ENCODE measurements at regions not wholly inside any gene's neighbourhood (a gene's known extent, or its start where the extent isn't known, plus 50 kb on each side); places are given as distances from the start of the nearest gene placed in this dataset.

GRCh38 chr13:63551731-63552130, 2136.1 kb upstream of the PCDH20 start:
- TF ChIP-seq ZNF462 (CRISPR knock-in tag; IDR thresholded peaks at IDR 0.05), result no peak
- TF ChIP-seq, protein P1, sequence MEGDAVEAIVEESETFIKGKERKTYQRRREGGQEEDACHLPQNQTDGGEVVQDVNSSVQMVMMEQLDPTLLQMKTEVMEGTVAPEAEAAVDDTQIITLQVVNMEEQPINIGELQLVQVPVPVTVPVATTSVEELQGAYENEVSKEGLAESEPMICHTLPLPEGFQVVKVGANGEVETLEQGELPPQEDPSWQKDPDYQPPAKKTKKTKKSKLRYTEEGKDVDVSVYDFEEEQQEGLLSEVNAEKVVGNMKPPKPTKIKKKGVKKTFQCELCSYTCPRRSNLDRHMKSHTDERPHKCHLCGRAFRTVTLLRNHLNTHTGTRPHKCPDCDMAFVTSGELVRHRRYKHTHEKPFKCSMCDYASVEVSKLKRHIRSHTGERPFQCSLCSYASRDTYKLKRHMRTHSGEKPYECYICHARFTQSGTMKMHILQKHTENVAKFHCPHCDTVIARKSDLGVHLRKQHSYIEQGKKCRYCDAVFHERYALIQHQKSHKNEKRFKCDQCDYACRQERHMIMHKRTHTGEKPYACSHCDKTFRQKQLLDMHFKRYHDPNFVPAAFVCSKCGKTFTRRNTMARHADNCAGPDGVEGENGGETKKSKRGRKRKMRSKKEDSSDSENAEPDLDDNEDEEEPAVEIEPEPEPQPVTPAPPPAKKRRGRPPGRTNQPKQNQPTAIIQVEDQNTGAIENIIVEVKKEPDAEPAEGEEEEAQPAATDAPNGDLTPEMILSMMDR (conservative IDR thresholded peaks at IDR 0.05; ENCODE audit: low read depth in 2 of 2), result no peak
- TF ChIP-seq ZNF114 (CRISPR knock-in tag; IDR thresholded peaks at IDR 0.05), result no peak
- no peak for TF ChIP-seq ZNF331 (CRISPR knock-in tag; IDR thresholded peaks at IDR 0.05; ENCODE audit: low read depth)
- no peak for TF ChIP-seq JUNB (IDR thresholded peaks at IDR 0.05; ENCODE audit: unreplicated experiment)
- TF ChIP-seq POLR2AphosphoS5 (IDR thresholded peaks at IDR 0.05; ENCODE audit: low read depth), result no peak
- no peak for TF ChIP-seq NANOG (IDR thresholded peaks at IDR 0.05; ENCODE audit: borderline replicate concordance)
- TF ChIP-seq STAT1 (IDR thresholded peaks at IDR 0.05; ENCODE audit: unreplicated experiment), result no peak
- TF ChIP-seq EZH2phosphoT487 (IDR thresholded peaks at IDR 0.05; ENCODE audit: unreplicated experiment), result no peak
- no peak for TF ChIP-seq CREB1 (CRISPR knock-in tag; IDR thresholded peaks at IDR 0.05; ENCODE audit: low read depth)
- TF ChIP-seq, protein P2, sequence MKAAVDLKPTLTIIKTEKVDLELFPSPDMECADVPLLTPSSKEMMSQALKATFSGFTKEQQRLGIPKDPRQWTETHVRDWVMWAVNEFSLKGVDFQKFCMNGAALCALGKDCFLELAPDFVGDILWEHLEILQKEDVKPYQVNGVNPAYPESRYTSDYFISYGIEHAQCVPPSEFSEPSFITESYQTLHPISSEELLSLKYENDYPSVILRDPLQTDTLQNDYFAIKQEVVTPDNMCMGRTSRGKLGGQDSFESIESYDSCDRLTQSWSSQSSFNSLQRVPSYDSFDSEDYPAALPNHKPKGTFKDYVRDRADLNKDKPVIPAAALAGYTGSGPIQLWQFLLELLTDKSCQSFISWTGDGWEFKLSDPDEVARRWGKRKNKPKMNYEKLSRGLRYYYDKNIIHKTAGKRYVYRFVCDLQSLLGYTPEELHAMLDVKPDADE (IDR thresholded peaks at IDR 0.05), result no peak
- TF ChIP-seq, protein P3, sequence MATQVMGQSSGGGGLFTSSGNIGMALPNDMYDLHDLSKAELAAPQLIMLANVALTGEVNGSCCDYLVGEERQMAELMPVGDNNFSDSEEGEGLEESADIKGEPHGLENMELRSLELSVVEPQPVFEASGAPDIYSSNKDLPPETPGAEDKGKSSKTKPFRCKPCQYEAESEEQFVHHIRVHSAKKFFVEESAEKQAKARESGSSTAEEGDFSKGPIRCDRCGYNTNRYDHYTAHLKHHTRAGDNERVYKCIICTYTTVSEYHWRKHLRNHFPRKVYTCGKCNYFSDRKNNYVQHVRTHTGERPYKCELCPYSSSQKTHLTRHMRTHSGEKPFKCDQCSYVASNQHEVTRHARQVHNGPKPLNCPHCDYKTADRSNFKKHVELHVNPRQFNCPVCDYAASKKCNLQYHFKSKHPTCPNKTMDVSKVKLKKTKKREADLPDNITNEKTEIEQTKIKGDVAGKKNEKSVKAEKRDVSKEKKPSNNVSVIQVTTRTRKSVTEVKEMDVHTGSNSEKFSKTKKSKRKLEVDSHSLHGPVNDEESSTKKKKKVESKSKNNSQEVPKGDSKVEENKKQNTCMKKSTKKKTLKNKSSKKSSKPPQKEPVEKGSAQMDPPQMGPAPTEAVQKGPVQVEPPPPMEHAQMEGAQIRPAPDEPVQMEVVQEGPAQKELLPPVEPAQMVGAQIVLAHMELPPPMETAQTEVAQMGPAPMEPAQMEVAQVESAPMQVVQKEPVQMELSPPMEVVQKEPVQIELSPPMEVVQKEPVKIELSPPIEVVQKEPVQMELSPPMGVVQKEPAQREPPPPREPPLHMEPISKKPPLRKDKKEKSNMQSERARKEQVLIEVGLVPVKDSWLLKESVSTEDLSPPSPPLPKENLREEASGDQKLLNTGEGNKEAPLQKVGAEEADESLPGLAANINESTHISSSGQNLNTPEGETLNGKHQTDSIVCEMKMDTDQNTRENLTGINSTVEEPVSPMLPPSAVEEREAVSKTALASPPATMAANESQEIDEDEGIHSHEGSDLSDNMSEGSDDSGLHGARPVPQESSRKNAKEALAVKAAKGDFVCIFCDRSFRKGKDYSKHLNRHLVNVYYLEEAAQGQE (IDR thresholded peaks at IDR 0.05; ENCODE audit: unreplicated experiment), result no peak
- no peak for TF ChIP-seq EZH2 (IDR thresholded peaks at IDR 0.05; ENCODE audit: low read depth, unreplicated experiment)
- Histone ChIP-seq H3K79me2 (replicated peaks; ENCODE audit: insufficient read depth) (no peaks in the 10 kb centered on the region), H4K20me1 (replicated peaks; ENCODE audit: insufficient read depth) (no peaks in the 10 kb centered on the region), H3K27ac (ENCODE audit: low read depth) (no peak overlapping the region), H3K27me3 (ENCODE audit: insufficient read depth) (no peaks in the 10 kb centered on the region), H3K4me3 (no peak overlapping the region), H3K9me2 (ENCODE audit: insufficient read depth) (no peaks in the 10 kb centered on the region), H3F3A (replicated peaks; ENCODE audit: low read depth) (no peaks in the 10 kb centered on the region), H2AFZ (peak overlapping the region; percentile 15), H3K4me1 (ENCODE audit: insufficient read depth) (0 out of 2 replicates have a peak, but pooled peaks cover 3% of the 10 kb centered on the region), H3K4me2 (no peak overlapping the region), H3K36me3 (ENCODE audit: insufficient read depth) (no peaks in the 10 kb centered on the region)
- no peaks in the 10 kb centered on the region for H3K9me3 Mint-ChIP-seq
- ATAC-seq, result no peak
- H3K27ac Mint-ChIP-seq, result no peak overlapping the region
- H3K4me3 Mint-ChIP-seq, result no peak overlapping the region
- peaks cover 6% of the 10 kb centered on the region for H3K4me1 Mint-ChIP-seq
- H3K36me3 Mint-ChIP-seq (ENCODE audit: low read depth), result no peaks in the 10 kb centered on the region
- no peak for DNase-seq (ENCODE audit: low spot score)
- H3K27me3 Mint-ChIP-seq (ENCODE audit: insufficient read depth, low read depth, poor library complexity), result no peaks in the 10 kb centered on the region

Measured in GM23338 (cell line).